Stimulated activated CD4-positive, alpha-beta T cell treated with anti-CD3 and anti-CD28 coated beads, Interleukin-4, amount 100 ng/mL, for 1 hour (primary cell): ENCODE measurements at regions not wholly inside any gene's neighbourhood (a gene's known extent, or its start where the extent isn't known, plus 50 kb on each side); places are given as distances from the start of the nearest gene placed in this dataset.

Experiments used
- DNase-seq: peaks from one replicate; pipeline ENCODE4 v3.0.0-alpha.2; 2020

DNA sequence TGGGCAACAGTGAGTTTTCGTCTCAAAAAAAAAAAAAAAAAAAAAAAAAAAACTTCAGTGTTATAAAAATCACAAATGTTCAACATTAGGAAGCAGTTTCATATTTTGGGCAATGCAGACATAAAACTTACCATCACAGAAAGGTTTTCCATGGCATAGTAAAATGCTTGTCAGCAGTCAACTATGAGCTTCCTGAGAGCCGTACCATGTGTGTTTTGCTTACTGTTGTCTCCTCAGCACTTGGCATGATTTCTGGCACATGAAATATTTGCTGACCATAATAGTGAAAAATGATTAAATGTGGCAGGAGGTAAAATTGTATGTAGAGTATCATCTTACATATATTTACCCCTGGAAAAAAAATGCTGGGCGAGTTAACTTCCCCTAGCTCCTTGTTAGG lies 237.5 kb upstream of the SLC35B3 start:
- no peak for DNase-seq

- no peak for DNase-seq
Observed at GRCh38 chr6:8670792-8671191, 235.4 kb upstream of the SLC35B3 start.

DNA sequence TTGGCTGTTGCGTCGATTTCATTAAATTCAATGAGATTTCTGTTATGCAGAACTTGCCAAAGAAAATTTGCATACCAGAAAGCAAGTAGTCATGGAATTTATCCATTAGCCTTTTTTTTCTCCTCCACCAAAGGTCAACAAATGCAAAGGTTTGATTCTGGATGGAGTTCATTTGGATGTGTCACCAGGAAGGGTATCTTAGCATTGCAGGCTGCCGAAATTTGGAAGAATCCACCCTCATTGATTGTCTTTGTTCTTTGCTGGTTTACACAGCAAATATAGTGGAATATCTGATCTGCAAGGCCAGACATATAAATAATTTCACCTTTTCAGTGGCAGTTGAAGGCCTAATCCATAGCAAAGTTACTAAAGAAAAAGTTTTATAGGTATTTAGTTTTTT lies 229.4 kb upstream of the SLC35B3 start:
- DNase-seq: no peak

DNA sequence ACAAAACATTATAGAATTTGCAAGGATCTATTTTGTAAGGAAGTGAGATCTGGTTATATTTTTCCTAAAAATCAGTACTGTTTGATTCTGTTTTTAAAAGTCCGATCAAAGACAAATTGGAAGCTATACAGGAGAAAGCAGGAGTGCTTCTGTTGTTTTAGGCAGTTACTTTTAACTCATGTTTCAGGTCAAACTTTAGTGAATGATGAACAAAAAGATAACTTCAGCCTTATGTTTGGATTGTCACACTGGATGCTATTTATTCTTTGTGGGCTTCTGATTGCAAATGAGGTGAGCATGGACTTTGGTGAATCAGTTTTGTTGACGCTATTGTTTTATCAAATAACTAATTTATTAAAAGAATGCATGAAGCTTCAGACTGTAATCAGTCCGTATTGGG lies 228.7 kb upstream of the SLC35B3 start:
- no peak for DNase-seq

DNA sequence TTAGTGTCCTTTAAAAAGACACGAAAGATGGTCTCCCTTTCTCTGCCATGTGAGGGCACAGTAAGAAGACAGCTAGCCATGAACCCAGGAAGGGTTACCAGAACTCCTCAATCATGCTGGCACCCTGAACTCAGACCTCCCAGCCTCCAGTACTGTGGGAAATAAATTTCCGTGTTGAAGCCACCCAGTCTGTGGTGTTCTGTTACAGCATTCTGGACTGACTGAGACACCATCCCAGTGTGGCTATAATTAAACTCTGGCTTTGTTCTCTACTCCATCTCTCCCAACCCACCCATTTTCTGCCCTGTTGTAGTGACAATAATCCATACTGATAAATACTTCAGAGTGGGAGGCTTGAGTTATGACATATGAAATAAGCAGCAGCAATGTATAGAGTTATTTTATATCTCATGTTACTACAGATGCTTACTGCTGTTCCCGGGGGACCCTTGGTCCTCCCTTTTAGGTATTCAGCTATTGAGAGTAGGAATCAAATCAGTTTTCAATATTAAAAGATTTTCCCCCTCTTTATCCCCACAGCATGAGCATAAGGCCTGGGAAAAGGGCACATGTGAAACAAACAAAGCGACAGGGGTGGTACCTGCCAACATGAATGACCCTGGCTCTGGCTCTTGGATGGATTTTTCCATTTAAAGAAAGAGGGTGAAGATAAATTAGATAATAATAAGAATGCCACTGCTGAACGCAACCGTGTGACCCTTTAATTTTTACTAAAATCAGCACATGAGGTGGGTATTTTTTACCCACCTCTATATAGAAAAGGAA lies 224.3 kb upstream of the SLC35B3 start:
- DNase-seq: no peak

DNA sequence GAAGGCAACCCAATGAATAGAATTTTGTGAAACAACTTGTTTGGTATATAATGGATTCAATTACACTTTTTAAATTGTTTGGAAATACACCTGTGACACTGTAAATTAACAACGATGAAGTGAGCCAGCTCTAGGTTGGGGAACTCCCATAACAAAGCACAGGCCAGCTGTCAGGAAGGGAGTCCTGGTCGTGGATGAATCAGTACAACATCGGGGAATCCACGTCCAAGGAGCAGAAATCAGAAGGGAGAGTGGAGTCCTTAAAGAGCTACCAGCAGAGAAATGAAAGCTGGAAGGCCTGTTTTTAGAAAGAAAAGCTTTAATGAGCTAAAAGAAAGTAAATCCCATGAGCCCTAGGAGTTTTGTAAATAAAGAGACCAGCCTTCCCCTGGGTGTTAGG lies 223.1 kb upstream of the SLC35B3 start:
- DNase-seq: no peak

DNA sequence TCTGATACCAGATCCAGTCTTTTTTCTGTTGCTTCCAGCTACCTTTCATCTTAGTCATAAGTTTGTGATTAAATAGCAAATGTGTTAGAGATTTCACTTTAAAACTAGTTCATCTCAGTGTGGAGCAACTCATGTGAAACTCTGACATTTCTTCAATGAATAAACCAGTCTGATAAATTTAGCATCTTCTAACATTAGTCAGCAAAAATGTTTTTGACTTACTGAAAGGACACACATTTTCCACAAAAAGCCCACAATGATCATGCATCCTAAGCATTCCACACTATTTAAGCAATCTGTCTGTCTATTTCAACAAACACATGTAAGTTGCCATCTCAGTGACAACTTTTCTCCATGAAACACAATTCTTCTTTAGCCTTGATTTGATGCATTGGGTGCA lies 222.2 kb upstream of the SLC35B3 start:
- no peak for DNase-seq

DNA sequence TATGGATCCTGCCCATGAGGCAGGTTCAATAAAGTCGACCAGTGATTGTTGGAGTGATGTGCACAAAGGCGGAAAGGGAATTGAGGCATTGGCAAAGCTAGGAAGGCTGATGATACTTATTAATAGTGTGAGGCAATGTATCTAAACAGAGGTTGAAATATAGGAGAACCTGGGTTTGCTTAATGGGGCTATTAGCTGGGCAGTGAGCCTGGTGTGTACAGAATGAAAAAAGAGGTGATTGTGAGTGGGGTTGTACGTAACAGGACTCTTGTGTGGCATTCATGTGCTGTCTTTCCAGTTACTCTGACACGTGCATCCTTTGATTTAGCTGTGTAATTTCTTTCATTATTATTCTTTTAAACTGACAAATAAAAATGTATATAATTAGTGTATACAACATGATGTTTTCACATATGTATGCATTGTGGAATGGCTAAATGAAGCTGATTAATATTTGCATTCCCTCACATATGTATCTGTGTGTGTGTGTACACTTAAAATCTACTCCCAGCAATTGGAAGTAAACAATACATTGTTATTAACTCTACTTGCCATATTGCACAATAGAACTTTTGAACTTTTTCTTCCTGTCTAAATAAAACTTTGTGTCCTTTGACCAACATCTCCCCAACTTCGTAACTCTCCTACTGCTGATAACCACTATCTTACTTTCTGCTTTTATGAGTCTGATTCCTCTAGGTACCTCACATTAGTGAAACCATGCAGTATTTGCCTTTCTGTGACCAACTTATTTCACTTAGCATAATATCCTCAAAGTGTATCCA lies 220.5 kb upstream of the SLC35B3 start:
- no peak for DNase-seq

DNA sequence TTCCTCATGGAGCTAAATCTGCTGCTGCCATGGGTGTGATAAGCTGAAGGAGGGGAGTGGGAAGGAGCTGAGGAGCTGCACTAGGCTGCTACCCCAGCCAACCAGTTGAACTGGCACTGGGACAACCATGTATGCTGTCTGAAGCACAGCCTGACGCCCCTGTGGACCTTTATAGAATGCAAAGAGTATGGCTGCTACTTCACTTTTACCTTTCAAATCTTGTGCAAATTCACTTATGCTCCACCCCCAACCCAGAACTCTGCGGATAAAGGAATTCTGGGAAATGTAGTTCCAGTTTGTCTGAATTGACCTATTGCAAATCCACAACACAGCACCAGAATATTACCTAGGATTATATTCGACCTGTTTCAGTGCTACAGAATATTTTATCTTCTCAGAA lies 217.4 kb upstream of the SLC35B3 start:
- DNase-seq: no peak

GRCh38 chr6:8651998-8652397 lies 216.7 kb upstream of the SLC35B3 start:
- DNase-seq: no peak

- no peak for DNase-seq
Observed at GRCh38 chr6:8645212-8645611, 209.9 kb upstream of the SLC35B3 start.

GRCh38 chr6:8644306-8644705 lies 209.0 kb upstream of the SLC35B3 start:
- DNase-seq: no peak

- no peak for DNase-seq
Observed at GRCh38 chr6:8642854-8643253, 207.5 kb upstream of the SLC35B3 start.

GRCh38 chr6:8642131-8642530 lies 206.8 kb upstream of the SLC35B3 start:
- no peak for DNase-seq

- DNase-seq: no peak
Observed at GRCh38 chr6:8639928-8640649, 204.7 kb upstream of the SLC35B3 start.

DNA sequence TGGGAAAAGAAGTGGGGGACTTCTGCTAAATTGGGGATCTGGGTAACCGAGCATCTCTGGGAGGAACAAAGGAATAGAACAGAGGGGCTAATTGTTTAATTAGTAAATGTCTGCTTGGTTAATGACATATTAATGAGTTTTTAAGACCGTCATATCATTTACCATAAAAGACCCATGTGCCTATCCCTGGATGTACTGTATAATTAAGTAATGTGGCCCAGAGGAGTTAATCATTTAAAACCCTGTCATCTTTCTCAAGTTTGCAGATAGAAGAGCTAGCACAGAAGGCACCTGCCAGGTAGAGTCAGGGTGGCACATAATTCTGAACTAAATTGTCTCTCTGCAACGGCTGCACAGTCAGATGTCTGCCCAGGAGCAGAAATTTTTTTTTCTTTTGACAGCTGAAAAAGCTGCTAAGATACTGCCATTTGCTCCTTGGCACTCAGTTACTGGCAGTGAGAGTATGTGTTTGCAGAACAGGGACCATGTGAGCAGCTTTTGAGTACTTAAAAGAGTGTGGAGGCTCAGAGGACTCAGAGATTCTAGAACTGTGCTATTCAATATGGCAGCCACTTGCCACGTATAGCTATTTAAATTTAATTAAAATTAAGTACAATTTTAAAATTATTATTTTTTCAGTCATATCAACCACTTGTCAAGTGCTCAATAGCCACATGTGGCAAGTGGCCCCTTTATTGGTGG lies 202.7 kb upstream of the SLC35B3 start:
- DNase-seq: no peak

- DNase-seq: no peak
Observed at GRCh38 chr6:8633762-8634161, 198.4 kb upstream of the SLC35B3 start.

DNA sequence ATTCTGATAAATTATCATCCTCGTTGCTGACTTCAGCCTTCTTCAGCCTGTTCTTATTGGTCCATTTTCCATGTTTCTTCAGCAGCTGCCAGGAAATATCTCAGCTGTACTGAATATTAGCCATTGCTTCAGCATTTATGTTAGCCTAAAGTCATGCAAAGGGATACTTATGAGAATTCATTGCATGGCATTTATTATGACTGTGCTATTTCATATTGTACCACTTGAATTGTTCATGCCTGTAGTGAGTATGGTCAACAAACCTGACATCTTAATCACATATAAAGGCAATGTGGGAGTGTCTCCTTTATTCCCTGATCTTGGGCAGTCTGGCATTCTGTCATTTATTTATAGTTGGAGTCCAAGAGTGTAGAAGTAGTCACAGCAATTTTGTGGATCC lies 193.4 kb upstream of the SLC35B3 start:
- no peak for DNase-seq

- DNase-seq: no peak
Observed at GRCh38 chr6:8628063-8628462, 192.7 kb upstream of the SLC35B3 start.

DNA sequence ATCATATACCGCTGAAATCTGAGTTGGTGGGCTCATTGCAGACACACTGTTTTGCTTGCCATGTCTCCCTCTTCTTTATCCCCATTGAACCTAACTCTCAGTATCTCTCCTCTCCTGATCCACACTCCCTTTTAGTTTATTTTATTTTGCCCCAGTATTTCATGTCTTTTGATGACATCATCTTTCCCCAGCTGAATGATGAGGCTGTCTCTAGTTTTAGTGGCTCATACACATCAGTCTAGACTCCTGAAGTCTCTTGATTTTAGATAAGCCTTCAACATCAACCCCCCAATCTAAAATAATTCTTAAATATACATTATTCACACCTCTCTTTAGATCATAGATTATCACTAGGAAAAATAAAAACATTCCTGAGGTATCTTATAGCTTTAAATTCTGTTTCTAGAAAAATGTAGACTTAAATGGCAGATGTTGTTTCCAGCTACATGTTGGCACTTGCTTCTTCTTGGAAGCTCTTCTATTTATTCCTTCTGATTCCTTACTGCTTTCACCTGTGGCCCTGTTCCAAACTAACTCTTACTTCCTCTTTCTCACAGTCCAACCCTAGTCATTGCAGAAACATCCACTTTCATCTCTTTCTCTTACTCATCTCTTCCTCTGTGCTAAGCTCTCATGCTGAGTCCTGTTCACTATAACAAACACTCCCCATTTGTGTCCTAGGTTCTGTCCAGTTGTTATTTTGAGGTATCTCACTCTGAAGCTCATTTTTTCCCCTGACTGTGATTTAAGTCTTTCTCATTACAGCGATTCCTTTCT lies 191.9 kb upstream of the SLC35B3 start:
- no peak for DNase-seq

- no peak for DNase-seq
Observed at GRCh38 chr6:8624665-8625064, 189.3 kb upstream of the SLC35B3 start.

DNA sequence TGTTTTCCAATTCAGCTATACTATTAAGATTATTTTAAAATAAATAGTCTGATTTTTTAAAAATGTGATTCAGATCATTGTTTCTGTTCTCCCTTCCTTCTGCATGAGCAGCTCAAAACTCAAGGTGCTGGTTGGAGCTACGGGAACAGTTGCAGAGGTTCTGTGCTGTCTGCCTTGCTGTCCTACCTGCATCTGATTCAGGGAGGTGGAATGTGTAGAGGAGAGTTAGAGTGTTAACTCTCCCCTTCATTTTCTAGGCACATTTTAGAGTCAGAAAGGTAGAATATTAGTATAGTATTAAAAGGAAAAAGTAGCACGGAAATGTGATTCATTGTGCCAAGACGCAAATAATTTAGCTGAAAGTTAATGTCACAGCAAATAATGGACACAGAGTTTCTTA lies 188.1 kb upstream of the SLC35B3 start:
- DNase-seq: no peak
